VCaP (cell line): ENCODE measurements at regions not wholly inside any gene's neighbourhood (a gene's known extent, or its start where the extent isn't known, plus 50 kb on each side); places are given as distances from the start of the nearest gene placed in this dataset.

ENCODE experiments used
- H3K27ac ChIP-seq: fragments of 450-650 bp; 2 replicates; pipeline ENCODE4 v1.5.1; 2017
- CTCF ChIP-seq: fragments of 450-650 bp; conservative IDR thresholded peaks from 2 replicates; pipeline ENCODE4 v1.5.1; 2017; ENCODE audit warnings: mild to moderate bottlenecking, moderate library complexity

- H3K27ac ChIP-seq = no peak overlapping the region
- TF ChIP-seq CTCF = no peak
Measured at GRCh38 chr16:73140929-73141328, 93.0 kb upstream of the ZFHX3 start.

- no peak for TF ChIP-seq CTCF
Measured at GRCh38 chr16:73131156-73131862, 83.4 kb upstream of the ZFHX3 start.

GRCh38 chr16:73129455-73129854 is 81.5 kb upstream of the ZFHX3 start:
- no peak for TF ChIP-seq CTCF

More at GRCh38 chr16:73131156-73131862, 83.4 kb upstream of the ZFHX3 start:
- no peak overlapping the region for H3K27ac ChIP-seq

GRCh38 chr16:73126525-73126853 is 78.6 kb upstream of the ZFHX3 start:
- no peak overlapping the region for H3K27ac ChIP-seq
- no peak for TF ChIP-seq CTCF

More at GRCh38 chr16:73129455-73129854, 81.5 kb upstream of the ZFHX3 start:
- H3K27ac ChIP-seq = no peak overlapping the region

- TF ChIP-seq CTCF = no peak
- H3K27ac ChIP-seq = no peak overlapping the region
Measured at GRCh38 chr16:73125850-73126524, 78.1 kb upstream of the ZFHX3 start.

DNA sequence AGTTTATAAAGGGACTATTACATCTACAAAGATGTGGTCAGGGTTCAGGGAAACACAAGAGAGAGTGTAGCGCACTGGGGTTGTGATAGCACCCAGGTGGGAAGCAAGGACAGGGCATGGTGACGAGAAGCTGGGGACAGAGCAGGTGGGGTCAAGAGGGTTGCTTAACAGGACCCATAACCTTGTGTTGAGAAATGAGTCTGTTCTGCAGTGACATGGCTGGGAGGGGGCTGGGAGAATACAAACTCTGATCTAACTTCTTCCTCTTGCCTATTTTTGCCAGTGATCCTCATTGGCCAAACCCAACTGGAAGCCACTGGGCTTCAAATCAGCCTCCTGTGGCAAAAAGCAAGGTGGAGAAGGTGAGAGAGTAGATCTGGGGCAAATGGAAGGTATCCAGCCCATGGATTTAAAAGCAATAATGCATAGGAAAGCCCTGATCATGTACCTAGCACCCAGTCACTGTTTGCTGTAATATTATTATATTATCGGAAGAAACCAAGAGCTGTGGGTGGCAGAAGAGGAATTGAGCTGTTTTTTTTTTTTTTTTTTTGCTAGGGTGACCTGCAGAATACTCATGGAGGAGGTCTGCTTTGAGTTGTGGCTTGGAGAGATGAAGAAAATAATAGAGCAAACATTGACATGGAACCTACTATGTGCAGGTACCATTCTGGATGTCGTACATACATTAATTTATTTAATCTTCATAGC is 76.9 kb upstream of the ZFHX3 start:
- TF ChIP-seq CTCF = no peak
- H3K27ac ChIP-seq = no peak overlapping the region

DNA sequence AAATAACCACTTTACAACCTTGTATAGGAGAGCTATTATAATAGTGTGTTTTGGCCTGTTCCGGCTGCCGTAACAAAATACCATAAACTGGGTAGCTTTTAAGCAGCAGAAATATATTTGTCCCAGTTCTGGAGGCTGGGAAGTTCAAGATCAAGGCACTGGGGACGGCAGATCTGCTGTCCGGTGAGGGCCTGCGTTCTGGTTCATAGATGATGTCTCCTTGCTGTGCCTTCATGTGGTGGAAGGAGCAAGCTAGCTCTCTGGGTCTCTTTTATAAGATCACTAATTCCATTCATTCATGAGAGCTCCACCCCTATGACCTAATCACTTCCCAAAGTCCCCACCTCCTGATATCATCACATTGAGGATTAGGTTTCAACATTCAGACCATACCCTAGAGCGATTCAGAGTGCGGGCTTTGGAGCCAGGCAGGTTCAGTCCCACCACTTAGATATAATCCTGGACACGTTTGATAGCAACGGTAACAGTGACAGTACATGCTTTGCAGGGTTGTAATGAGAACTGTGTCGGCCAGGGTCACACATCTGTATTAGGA is 76.2 kb upstream of the ZFHX3 start:
- H3K27ac ChIP-seq = no peak overlapping the region
- TF ChIP-seq CTCF = no peak
